Sigmoid colon (tissue), 4 donors: ENCODE measurements at regions not wholly inside any gene's neighbourhood (a gene's known extent, or its start where the extent isn't known, plus 50 kb on each side); places are given as distances from the start of the nearest gene placed in this dataset.

Experiments
- CTCF ChIP-seq, 4 experiments: fragments of 450-650 bp in 3 of 4; fragments of 200-600 bp in 1 of 4; IDR thresholded peaks; one replicate each; pipeline ENCODE4 v1.5.1; 2016 to 2019; ENCODE audit warnings: antibody characterized with exemption in 4 of 4, mild to moderate bottlenecking in 3 of 4, moderate library complexity in 2 of 4
- EP300 ChIP-seq, 4 donors: sonication (generic); formaldehyde crosslinking; IDR thresholded peaks; one replicate each; pipeline ENCODE4 v1.6.1; 2017; ENCODE audit warnings: antibody characterized with exemption in 4 of 4
- POLR2A ChIP-seq, 2 donors: fragments of 450-650 bp; IDR thresholded peaks; one replicate each; pipeline ENCODE4 v1.6.1; 2016; ENCODE audit warnings: antibody characterized with exemption in 2 of 2, mild to moderate bottlenecking in 2 of 2, moderate library complexity in 2 of 2
- POLR2AphosphoS5 ChIP-seq, 4 donors: sonication (generic); formaldehyde crosslinking; IDR thresholded peaks; one replicate each; pipeline ENCODE4 v1.6.1; 2017; ENCODE audit warnings: antibody characterized with exemption in 4 of 4

DNA sequence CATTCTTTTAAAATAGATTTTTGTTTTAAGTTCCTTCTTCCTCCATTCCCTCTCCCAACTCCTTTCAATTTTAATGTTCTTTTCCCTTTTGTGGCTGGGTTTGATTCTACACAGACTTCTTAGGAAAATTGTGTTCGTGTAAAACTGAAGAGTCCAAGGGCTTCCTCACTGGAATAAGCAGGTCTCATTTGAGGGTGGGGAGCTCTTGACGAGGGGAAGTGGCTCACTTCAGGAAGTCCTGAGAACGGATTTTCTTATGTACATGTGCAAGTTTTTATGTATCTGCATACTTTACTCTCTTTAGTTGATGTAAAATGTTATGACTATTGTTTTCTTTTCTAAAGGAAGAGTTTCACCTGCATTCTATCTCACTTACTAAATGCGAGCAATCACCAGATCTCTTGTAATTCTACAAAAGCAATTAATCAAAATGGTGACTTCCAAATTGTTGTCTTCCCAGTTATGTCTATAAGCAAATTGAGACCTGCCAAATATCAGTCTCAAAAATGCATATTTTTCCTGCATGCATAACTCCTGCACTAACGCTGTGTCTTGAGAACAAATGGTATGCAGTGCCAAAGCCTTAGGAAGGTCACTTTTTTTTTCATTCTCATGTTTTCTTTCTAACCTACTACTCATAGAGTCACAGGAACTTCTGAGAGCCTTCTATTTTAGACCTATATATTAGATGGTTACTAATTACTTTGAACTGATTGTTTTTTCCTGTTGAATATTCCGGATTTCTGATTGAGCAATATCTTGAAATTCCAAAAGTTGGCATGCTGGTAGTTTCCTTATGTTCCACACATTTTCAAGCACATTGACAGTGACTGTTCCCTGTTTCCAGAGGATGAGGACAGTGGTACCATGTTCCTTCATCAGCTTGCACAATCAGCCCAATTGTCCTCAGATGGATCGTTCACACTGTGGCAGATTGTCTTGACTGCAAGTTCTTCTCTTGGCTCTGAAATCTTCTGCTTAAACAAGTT is 251.9 kb upstream of the PRDM1 start:
- TF ChIP-seq CTCF (IDR thresholded peaks at IDR 0.05) (no peak), POLR2A (IDR thresholded peaks at IDR 0.05) (no peak), EP300 (IDR thresholded peaks at IDR 0.05) (no peak), POLR2AphosphoS5 (IDR thresholded peaks at IDR 0.05) (no peak)
